Activated CD8-positive, alpha-beta memory T cell treated with anti-CD3 and anti-CD28 coated beads for 48 hours (primary cell): ENCODE measurements at regions not wholly inside any gene's neighbourhood (a gene's known extent, or its start where the extent isn't known, plus 50 kb on each side); places are given as distances from the start of the nearest gene placed in this dataset.
A peak's percentile ranks its signal among the peaks of the same experiment; 100 is the strongest.

Experiments used
- DNase-seq, 3 experiments: peaks; one replicate each; pipeline ENCODE4 v3.0.0-alpha.2; 2020; ENCODE audit warnings: low read depth in 2 of 3, low spot score in 2 of 3

DNA sequence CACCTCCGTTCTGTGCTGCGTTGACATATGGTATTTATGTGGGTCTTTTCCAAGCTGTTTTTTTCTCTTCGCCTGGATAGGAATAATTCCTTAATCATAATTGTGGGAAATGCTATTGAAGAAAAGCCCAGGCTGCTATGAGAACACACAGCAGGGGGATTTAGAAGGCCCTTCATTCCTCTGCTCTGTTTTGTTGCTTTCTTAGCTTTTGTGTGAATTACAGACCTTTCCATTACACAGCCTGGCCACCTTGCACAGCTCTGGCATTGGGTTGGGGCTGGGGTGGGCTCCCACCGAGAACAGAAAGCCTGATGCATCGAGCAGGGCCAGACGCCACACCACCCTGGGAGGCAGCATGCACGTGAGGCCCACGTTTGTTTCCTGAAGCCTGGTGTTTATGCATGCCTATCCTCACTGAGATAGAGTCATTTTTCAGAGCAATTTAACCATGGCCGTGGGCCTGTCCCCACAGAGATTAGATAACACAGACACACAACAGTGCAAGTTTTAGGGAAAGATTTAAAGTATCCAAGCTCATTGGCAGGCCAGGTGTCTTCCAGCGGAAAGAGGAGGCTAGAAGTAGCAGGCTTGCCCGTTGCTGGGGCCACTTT, 287.6 kb upstream of the PWP1 start:
- DNase-seq, result no peak

GRCh38 chr12:107399046-107399445, 286.6 kb upstream of the PWP1 start:
- no peak for DNase-seq

DNA sequence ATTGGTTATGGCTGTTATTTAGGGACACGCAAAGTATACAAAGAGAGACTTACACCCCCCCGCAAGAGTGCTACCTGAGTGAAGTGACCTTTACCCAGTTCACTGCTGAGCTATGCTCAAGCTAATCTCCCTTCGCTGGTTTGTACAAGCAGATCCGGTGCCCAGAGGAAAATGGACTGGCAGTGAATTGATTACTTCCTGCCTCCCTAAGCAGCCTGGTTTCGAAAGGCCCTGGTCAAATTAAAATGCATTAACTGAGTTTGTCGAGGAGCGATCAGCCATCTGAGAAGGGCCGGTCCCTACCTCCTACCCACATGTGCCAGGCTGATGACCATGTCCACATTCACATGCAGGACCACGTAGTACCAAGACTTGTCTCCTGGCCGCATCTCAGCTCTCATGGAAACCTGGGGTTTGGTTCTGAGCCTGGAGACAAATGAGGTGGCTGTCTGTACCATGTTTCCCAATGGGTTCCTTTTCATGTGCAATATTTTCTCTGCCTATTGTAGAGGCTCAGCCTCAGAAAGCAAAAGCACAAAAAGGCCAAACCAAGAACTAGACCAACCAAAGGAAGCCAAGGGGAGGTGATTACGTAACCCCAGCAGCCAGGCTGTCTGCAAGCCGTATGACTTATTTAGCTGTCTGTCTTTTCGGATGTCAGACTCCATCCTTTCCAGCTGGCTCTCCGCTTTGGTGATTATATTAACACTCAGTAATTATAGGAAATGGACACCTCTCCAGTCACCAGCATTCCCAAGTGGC, 284.7 kb upstream of the PWP1 start:
- DNase-seq, result no peak

- DNase-seq, result peak; percentile 12 to 38 (median 25)
These were observed 283.3 kb upstream of the PWP1 start for GRCh38 chr12:107402041-107403022.

DNA sequence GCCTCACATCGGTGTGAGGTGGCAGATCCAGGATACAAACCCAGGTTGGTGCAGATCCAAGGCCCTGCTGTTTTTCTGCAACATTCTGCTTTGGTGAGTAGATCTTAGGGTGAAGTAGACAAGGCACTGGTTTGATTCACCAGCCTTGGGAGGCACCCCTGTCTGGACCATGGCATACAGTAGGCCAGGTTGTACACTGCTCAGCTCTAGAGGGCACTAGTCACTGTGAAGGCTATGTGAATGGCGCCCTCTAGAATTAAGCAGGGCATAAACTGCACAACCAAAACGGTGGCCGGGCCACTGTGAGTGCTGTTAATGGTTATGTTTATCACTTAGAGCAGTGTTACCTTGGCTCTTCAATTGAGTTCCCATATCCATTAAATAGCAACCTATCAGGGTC, 280.6 kb upstream of the PWP1 start:
- no peak for DNase-seq

DNA sequence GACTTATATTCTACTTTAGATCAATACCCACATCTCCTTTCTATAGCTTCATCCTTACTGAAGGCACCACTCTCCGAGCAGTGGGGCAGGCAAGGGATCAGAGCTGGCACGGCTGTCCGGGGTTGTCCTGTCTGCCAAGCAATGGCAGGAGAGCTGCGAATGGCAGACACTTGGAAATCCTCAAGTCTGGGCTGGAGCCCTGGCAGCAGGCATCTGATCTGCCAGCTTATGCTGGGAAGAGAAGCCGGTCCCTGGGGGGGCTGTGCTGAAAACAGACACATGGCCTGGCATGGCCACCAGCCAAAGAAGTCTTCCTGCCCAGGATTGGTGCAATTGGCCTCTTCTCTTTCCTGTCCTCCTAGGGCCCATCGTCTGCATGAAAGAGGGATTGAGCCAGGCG, 280.2 kb upstream of the PWP1 start:
- DNase-seq, result no peak

GRCh38 chr12:107406932-107407331, 278.7 kb upstream of the PWP1 start:
- no peak for DNase-seq

DNA sequence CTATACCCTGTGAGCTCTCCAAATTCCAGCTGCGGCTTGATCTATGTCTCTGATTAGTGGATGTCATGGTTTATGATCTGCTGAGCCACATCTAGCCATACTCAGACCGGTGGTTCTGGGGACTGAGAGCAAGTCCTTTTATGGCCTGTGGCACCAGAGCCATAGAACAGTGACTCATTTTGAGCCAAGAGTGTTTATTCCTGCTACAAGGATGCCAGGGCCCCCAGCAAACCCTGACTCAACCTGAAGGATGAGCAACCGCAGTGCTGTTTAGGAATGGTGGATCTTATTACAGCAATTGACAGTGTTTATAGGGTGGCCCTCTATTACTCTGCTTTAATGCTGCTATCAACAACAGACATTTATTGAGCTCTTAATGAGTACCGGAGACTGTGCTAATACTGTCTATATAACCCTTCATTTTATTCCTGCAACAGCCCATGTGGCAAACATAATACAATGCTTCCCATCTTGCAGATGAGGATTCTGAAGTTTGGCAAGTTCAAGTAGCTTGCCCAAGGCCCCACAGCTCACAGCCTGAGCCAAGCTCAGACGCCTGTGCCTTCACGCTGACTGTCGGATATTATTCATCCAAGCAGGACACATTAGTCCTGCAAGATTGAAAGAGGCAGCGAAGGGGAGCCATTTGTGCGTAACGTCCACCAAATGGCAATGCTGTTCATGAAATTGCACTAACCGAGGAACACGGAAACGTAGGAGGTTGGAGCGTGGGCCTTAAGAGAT, 273.6 kb upstream of the PWP1 start:
- DNase-seq, result no peak

GRCh38 chr12:107415071-107415470, 270.5 kb upstream of the PWP1 start:
- no peak for DNase-seq

DNA sequence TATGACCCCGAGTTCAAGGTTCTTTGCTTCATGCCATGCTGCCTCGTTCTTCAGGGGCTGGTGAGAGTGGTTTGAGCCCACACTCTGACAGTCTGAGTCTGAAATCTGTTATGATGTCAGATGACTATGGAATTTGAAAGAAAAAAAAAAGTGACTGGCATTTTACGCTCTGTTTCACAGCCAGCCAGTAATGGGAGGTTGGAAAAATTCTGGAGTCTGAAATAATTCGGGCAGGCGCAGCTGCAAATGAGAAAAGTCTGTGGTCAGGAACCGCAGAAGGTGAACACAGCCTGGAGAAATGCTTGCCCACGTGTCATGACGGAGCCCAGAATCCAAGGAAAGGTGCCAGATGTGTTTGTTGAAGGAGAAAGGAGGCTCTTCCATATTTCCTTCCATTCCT, 269.8 kb upstream of the PWP1 start:
- DNase-seq, result no peak

GRCh38 chr12:107417004-107417403, 268.6 kb upstream of the PWP1 start:
- DNase-seq, result no peak

DNA sequence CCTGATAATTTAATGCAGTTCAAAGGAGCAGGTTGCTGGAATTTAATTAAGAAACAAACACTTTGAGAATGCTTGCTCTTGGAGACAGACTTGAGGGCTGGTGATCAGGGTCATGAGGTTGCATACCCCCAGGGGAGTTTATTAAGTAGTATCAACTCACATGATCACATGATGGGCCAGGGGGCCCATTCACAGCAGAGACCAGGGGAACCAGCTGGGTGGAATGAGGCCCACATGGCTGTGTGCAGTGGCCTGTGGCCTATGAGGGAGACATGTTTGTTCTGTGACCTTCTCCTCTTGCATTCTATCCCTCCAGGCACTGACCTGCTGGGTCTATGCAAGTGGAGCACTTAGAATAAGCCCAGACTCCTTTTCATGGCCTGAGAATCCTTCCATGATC, 266.6 kb upstream of the PWP1 start:
- no peak for DNase-seq

- no peak for DNase-seq
These were observed 262.1 kb upstream of the PWP1 start for GRCh38 chr12:107423531-107423930.

DNA sequence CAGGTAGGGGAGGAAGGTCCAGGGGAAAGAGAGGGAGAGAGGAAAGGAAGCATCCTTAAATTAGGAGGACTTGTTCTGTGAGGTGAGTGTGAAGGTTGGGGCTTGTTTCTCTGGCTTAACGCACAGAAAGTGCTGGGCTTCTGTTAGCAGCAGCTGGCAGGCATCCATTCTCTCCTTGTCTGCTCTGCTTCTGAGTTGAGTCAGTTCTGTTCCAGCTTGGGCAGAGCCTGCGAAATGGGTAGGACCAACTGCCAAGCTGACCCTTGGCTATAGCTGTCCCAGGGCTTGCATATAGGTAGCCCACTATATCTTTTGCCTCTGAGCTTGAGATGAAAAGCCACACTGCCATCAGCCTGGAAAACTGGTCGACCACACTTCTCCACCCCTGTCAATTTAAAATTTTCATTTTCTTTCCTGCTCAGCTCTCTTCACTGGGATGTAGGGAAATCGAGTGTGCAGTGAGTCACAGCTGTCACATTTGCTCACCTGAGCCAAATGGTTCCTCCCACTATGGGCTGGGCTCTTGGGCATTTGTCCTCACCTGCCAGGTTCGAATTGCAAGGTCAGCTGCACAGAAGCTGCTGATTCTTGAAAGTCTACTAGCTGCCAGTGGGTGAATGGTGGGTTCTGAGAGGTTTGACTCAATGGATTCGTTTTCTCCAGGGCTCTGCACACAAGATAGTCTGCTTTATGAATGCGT, 256.4 kb upstream of the PWP1 start:
- no peak for DNase-seq

- DNase-seq, result no peak
These were observed 253.7 kb upstream of the PWP1 start for GRCh38 chr12:107431942-107432341.

DNA sequence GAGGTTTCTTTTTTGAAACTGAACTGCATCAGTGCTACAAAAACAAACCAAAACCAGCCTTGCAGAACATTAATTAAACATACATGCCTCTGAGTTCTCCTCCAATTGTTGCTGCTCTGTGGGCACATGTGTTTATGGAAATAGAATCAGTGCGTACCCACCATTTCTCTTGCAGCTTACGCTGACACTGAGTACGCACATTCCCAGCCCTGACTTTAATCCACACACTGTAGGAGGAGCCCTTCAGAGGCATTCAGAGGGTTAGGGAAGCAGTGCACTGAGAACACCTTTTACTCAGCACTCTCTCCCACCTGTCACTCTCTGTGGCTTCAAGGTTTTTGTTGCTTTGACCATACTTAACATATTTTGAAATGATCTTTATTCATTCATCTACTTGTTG, 250.5 kb upstream of the PWP1 start:
- no peak for DNase-seq

- no peak for DNase-seq
These were observed 250.1 kb upstream of the PWP1 start for GRCh38 chr12:107435520-107435919.

DNA sequence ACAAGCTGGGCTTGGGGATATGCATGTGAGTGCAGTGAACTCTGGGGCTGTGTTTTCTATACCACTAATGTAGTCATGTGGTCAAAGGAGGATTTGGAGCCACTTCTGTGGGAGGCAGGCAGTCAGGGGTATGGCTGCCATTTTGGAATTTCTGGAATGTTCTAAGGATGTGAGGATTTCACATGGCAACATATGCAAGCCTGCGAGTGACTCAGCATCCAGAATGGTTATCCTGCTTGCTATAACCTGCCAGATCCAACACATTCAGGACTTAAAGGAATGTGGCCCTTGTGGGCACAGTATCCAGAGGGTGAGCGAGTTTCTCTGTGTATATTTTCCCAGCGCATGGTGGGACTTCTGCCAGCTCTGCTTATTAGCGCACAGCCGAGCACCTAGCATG, 249.2 kb upstream of the PWP1 start:
- no peak for DNase-seq

- no peak for DNase-seq
These were observed 248.8 kb upstream of the PWP1 start for GRCh38 chr12:107436836-107437235.

DNA sequence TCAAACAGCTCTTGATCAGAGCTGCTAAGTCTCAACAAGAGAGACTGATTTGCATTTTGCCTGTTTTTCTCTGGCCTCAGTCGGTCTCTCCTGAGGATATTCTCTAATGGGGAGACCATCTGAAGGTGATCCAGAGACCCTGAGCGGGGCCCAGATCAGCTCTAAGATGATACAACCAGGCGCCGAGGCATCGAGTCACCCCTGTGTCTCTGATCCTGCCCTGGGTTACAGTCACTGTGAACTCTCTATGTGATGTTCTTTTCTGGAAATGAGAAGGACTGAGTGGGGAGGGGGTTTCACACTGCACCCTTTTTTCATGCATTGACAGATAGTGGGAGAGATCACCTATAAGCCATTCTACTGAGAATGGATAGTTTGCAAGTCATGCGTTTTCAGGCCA, 247.6 kb upstream of the PWP1 start:
- no peak for DNase-seq
